ENCODE measurements at regions not wholly inside any gene's neighbourhood (a gene's known extent, or its start where the extent isn't known, plus 50 kb on each side); places are given as distances from the start of the nearest gene placed in this dataset.
"Not testable (repeated sequence)": the region's sequence is repeated elsewhere in the genome, so short reads cannot be mapped to it uniquely, and the experiment has no call there.

DNA sequence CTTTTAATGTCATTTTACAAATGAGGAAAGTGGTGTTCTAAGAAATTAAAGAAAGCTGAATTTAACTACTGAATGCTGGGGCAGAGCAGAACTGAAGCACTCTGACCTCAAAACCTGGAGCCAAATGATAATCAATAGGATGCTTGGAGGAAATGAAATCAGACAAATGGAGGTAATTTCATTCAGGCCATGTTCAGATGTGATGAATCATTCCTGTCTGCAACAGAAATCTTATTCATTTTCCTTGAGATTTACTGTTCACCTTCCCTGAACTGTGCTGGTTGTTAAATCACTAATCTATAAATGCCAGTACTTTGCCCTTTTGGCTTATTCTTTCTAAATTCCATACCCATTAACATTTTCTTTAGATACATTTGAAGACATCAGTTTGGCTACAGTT is 85.6 kb upstream of the SNX7 start:
- no peak for DNase-seq (ENCODE audit: low read depth)

DNA sequence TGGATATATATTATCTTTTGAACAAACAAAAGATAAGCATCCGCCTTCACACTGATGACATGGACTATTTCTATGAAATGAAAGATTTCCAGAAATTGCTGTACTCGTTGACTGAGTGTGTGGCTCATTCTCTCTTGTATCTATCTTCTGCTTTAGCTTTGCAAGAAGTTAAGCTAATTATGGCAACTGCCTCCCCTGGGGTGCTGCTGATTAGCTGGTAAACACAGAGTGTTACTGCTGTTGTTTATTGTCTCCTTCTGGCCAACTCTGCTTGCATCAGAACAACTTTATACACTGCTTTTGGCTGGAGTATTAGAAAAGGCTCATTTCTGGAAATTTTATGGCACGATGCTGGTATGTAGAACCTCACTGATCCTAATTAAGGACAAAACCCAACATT is 95.6 kb upstream of the SNX7 start:
- no peak for DNase-seq (ENCODE audit: low read depth)

DNA sequence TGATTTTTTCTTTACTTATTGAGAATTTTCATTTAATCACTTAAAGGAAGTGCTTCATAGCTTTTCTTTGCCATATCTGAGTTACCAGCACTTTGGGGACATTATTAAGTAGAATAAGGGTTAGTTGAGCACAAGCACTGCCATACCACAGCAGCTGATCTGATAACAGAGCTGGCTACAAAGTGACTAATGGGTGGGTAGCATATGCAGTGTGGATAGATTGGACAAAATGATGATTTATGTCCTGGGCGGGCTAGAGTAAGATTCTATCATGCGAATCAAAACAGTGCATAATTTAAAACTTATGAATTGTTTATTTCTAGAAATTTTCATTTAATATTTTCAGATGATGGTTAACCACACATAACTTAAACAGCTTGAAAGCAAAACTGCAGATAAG is 102.2 kb upstream of the SNX7 start:
- no peak for DNase-seq (ENCODE audit: low read depth)

DNA sequence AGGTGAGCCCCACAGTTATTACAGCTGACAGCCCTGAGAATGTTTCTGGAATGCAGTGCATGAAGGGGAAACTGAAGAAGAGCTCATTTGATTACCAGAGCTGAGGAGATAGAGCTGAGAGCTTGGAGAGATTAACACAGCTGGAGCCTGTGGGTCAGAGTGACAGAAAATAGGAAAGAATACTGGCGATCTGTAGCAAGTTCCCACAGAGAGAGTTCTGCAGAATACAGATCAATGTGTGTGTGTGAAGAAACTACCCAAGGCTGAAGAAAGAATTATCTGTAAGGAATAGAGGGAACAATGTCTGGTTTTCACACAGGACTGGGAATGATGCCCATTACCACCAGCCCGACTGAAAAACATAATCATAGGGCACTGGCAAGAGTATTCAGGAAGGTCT is 103.6 kb upstream of the SNX7 start:
- DNase-seq (ENCODE audit: low read depth), result no peak

DNA sequence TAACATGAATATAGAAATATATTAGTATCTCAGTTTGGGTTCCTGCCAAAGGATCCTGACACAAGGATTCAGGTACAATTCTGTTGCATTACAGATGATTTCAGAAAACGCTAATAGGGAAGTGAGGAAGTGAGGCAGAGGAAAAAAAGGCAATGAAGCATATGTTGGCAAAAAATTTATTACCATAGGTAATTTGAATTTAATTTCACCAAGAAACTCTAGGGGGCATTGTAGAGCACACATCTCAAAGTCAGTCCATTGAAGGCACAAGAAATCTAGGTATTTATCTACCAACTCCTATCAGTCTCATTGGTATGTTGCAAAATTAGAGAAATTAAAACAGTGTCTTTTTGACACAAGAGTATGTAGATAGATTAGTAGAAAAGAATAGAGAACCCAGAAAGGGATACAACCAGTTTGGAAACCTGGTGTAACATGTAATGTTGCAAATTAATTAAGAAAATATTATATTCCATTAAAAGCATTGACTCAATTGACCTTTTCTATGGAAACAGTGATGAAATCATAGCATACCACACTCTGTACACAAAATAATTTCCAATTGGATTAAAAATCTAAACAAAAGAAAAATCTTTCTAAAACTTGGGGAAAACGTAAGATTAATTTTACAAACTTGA is 104.9 kb upstream of the SNX7 start:
- peak; percentile 25 for DNase-seq (ENCODE audit: low read depth)

DNA sequence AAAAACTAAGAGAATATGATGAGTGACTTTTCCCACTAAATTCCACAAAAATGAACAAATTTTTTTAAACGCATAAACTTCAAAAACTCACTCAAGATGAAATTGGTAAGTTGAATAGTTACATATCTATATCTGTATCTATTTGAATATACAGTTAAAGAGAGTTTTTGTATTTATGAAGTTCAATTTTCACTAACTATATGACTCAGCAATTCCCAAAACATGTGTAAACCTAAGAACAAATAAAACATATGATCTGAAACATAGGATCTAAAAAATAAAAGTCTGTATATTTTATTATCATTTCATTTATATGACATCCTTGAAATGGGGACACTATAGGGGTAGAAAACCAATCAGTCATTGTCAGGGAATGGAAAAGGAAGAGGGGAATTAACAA is 105.7 kb upstream of the SNX7 start:
- DNase-seq (ENCODE audit: low read depth), result no peak

DNA sequence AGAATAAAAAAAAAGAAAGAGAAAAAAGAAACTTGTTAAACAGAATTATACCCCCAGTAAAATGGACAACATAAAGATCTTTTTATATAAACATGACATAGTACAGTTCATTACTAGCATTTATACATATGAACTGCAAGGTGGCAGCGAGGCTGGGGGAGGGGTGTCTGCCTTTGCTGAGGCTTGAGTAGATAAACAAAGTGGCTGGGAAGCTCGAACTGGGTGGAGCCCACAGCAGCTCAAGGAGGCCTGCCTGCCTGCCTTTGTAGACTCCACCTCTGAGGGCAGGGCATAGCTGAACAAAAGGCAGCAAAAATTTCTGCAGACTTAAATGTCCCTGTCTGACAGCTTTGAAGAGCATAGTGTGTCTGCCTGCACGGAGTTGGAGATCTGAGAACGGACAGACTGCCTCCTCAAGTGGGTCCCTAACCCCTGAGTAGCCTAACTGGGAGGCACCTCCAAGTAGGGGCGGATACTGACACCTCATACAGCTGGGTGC is 108.9 kb upstream of the SNX7 start:
- not testable (repeated sequence) for DNase-seq (ENCODE audit: low read depth)

DNA sequence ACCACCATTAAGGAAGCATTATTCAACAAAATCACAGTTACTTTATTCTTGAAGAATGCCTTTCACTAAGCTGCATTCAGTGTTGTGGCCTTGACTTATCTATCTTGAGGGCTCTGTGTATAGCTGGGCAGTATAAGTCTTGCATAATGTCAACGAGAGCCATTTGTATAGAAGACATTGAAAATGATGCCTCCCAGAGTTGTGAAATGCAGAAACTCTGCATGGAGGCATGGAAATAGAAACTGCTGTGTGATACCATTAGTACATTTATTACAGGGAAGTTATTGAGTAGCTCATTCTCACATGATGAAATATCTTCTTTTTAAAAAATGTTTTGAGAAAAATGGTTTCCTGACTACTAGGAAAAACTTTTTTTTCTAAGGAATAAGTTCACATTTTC is 111.4 kb upstream of the SNX7 start:
- DNase-seq (ENCODE audit: low read depth), result no peak

DNA sequence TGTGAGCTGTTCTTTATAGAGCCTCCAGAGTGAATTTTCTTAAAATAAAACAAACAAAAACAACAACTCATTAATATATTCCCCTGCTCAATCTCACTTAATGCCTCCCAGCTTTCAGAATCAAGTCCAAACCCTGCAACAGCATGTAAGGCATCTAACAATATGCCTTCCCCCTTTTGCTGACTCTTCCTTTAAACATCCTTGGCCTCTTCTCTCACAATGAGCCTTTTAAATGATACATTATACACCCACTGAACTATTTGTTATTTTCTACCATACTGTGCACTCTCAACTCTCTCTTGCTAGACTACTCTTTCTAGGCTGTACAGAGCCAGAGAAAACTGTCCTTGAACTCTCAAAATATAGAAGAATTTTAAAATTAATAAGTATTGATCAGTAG is 115.2 kb upstream of the SNX7 start:
- no peak for DNase-seq (ENCODE audit: low read depth)

DNA sequence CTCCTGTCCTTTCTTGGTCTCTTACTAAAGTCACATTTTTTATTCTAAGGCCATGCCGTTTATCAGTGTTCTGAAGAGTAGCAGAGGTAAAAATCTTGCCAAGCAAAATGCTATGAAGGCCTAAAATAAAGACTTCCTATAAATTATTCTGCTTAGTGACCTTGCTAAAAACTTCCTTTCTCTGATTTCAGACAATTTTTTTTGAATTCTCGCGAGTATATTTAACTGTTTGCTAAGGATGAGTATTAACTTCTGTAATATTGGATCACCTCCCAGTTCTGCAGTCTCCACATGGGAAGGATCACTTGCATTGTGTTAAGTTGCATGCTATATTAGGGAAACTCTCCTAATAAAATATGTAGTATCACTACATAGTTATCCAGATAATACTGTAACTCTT is 123.4 kb upstream of the SNX7 start:
- no peak for DNase-seq (ENCODE audit: low read depth)

DNA sequence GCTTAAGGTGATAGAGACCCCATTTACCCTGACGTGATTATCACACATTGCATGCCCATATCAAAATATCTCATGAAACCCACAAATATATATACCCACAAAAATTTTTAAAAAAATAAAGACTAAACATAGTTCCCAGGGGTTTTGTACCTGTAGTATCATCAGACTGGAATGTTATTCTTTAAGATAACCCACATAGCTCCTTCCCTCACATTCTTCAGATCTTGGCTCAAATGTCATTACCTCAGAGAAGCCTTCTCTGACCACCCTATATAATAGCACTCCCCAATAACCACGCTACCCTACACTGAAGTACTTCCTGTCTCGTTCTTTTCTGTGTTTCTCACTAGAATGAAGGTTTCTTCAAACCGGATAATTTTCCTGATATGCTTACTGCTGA is 138.3 kb upstream of the SNX7 start:
- peak; percentile 36 for DNase-seq (ENCODE audit: low read depth)

DNA sequence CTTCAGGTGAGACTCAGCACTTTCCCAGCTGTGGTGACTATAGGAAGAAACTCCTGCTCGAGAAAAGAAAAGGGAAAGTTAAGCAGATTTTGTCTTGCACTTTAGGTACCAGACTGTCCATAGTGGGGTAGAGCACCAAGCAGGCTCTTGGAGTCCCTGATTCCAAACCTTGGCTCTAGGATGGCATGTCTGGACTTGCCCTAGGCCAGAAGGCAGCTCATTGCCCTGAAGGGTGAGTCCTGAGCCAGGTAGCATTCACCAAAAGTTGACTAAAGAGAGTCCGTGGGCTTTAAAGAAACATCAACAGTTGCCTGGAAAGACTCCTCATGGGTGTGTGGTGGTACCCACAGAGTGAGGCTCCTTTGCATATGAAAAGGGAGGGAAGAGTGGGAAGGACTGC is 145.2 kb upstream of the SNX7 start:
- DNase-seq (ENCODE audit: low read depth), result no peak

DNA sequence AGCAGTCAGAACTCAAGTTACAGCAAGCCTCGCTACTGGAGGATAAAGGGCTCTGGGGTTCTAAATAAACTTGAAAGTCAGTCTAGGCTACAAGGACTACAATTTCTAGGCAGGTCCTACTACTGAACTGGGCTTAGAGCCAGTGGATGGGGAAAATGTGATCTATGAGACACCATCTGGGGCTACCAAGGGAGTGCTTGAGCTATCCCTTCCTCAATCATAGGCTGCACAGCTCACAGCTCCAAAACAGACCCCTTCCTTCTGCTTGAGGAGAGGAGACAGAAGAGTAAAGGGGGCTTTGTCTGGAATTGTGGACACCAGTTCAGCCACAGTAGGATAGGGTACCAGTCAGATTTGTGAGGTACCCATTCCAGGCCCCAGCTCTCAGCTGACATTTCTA is 145.8 kb upstream of the SNX7 start:
- DNase-seq (ENCODE audit: low read depth), result no peak

DNA sequence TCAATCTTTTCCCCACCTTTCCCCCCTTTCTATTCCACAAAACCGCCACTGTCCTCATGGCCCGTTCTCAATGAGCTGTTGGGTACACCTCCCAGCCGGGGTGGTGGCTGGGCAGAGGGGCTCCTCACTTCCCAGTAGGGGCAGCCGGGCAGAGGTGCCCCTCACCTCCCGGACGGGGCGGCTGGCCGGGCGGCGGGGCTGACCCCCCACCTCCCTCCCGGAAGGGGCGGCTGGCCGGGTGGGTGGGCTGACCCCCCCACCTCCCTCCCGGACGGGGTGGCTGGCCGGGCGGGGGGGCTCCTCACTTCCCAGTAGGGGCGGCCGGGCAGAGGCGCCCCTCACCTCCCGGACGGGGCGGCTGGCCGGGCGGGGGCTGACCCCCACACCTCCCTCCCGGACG is 149.3 kb upstream of the SNX7 start:
- DNase-seq (ENCODE audit: low read depth), result not testable (repeated sequence)

DNA sequence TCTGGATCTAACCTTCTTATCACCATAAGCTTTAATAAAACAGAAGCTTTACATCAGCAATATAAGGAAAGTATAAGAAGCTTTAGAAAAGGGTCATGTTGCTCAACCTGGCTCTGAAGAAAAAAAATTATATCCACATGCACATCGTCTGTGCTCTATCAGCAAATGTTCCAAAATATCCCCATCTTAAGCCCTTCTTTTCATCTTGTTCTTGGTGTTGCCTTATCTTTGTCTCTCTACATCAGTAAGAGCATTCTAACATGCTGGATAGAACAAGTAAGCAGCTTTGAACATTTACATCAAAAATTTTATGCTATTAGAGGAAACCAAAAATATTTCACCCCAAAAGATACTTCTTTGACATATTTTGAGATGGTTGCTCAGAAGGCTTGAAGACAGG is 157.8 kb upstream of the SNX7 start:
- DNase-seq (ENCODE audit: low read depth), result no peak

DNA sequence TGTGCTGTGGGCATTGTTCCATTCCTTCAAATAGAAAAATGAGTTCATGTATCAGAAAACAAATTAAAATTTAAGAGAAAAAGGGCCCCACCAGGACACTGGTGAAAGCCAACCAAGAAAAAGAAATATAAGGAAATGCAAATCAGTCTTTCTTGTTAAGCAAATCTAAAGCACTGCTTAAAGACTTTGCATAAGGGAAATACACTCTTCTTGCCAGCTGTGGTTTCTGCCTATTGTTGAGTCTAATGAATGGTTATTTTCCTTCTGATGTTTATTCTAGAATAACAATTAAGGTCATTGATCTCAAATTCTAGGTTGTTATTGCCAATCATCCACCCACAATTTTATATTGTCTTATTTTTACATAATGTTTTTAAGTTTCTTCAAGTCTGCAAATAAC is 158.6 kb upstream of the SNX7 start:
- no peak for DNase-seq (ENCODE audit: low read depth)

DNA sequence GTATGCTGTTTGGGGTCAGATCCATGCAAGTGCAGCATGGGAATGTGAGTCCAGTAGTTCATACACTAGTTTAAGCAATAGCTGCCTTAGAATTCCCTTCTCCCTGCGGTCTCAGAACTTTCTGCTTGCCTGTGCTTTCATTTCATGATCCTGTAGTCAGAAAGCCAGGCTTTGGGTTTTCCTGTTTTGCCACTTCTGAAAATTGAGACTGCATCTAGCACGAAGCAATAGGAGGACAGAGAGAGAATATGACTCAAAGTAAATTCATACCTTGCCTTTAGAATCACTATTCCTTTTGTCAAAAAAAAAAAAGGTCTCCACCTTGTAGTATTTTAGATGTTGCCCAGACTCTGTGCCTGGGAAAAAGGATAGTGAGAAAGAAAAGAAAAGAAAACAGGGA is 161.2 kb upstream of the SNX7 start:
- no peak for DNase-seq (ENCODE audit: low read depth)

DNA sequence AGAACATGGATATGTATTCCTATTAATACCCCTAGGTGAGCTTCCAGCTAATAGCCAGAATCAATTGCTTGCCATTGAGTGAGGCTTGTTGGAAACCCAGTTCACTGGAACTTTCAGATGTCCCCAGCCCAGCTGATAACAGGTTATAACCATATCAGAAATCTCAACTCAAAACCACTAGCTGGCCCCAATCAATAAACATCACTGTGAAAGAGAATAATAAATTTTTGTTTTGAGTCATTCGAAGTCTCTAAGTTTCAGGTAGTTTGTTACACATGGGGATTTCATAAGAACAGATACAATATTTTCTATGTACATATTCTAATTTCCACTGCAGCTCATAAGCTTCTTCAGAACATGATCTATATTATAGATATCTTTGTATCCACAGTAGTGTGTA is 162.9 kb upstream of the SNX7 start:
- no peak for DNase-seq (ENCODE audit: low read depth)

DNA sequence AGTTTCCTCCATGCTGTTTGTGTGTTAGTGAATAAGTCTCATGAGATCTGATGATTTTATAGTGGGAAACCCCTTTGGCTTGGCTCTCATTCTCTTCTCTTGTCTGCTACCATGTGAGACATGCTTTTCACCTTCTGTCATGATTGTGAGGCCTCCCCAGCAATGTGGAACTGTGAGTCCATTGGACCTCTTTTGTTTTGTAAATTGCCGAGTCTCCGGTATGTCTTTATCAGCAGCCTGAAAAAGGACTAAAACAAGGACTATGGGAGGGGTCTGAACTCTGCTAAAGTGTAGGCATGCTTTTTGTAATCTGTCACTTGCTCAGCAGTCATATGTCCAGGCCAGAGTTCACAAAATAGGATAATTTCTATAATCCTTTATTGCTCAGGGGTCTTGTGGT is 164.0 kb upstream of the SNX7 start:
- no peak for DNase-seq (ENCODE audit: low read depth)

DNA sequence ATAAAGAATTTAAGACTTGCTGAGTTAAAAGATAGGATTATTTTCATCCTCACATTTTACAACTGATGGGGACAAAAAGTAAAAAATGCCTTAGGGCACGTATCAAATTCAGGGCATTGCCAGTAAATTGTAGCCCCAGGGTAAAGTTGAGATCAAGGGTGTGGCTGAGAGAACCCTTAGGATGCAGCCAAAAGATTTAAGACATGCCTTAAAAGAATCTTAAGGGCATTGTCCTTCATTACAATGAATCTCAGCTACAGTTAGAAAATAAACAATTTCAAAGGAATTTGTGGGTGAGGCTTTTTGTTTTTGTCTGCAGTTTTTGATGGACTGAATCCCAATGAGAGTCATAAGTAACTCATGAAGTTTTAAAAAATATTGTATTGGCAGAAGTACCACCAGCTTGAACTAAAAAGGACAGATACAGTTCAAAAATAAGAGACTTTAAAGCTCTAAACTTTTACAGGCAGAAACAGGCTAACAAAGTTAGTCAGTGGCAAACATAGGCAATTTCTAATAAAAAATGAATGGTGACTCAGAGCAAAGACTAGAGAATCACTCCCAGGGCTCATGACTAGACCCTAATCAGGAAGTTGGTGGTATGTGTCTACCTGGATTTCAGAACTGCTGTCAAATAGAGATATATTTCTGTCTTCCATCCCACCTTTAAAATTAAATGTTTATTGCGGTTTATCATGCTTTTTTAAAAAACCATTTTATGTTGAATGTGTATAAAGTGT is 165.1 kb upstream of the SNX7 start:
- peak; percentile 30 for DNase-seq (ENCODE audit: low read depth)

DNA sequence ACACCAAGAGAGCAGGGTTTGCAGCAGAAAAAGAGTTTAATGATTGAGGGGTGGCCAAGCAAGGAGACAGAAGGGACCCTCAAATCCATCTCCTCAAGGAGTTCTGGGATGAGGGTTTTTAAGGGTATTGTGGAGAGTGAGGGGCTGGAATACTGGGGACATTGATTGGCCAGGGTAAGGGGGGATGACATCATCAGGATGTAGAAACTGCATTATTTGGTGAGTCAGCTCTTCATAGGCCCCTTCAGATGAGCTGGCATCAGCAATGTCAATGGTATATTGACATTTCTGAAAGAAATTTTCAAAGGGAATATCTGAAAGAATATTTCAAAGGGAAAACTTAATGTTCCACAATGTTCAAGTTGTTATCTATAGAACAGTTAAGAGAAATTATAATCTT is 168.1 kb upstream of the SNX7 start:
- no peak for DNase-seq (ENCODE audit: low read depth)

DNA sequence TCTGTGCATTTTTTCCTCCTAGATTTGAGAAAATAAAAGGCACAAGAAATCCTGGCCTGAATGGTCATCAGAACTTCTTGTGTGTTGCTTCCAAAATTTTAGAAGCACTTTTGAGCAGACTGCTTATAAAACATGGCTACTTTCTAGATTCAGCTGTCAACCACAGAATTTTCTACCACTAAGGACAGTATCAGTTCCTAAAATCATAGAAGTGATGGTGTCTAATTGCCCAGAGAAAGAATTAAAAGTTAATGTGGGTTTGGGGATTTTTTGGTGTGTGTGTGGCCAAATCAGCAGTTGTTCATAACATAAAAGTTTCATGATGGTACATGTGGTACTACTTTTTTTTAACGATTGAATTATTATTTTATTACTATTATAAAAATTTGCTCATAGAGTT is 171.4 kb upstream of the SNX7 start:
- DNase-seq (ENCODE audit: low read depth), result no peak

DNA sequence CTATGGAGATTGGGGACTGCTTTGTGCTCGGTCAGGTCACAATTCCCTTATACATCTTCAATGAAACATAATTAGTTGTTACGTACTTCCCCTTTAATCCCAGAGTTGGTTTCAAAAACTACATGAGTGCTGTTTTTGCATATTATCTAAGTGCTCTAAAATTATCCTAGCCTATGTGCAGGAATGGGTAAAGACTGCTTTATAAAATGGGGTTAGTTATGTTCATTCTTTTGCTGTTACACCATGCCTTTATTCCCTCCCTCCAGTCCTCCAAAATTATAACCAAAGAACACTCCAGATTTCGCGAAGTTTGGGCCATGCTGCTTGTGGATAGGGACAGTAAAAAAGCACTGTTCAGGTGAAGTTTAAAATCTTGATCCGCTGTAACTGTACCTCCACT is 173.9 kb upstream of the SNX7 start:
- DNase-seq (ENCODE audit: low read depth), result no peak

DNA sequence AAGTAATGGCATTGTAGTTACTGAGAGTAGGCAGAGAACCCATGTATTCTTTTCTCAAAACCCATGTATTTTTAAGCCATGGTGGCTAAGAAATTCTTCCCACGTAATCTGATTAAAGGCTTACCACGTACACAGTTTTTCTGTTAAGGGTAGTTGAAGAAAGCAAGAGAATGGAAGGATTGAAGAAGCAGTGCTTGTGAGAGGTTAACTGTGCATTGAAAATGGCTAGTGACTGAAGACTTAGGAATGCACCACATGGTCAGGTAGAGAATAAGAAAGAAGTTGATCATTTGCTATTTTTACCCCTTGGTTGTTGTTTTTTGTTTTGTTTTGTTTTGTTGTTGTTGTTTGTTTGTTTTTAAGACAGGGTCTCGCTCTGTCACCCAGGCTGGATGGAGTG is 178.9 kb upstream of the SNX7 start:
- no peak for DNase-seq (ENCODE audit: low read depth)
